Activated CD8-positive, alpha-beta T cell treated with anti-CD3 and anti-CD28 coated beads, Interleukin-2, amount 10 ng/mL, durations not matched to agents 7 days and 5 days (primary cell): ENCODE measurements at regions not wholly inside any gene's neighbourhood (a gene's known extent, or its start where the extent isn't known, plus 50 kb on each side); places are given as distances from the start of the nearest gene placed in this dataset.

Source experiments
- ATAC-seq: fragments of 150-1000 bp; cut with Tn5 transposase; one replicate; pipeline ENCODE4 v1.10.0; 2021; ENCODE audit warnings: moderate library complexity
- CTCF ChIA-PET: fragments of 350-600 bp; sonication (Branson Sonifier 250); formaldehyde crosslinking; loops from one replicate; lab custom pipeline; 2021; ENCODE audit warnings: antibody characterized with exemption; lab: Charles Lee
- POLR2A ChIA-PET: fragments of 350-600 bp; sonication (Branson Sonifier 250); formaldehyde crosslinking; loops from one replicate; lab custom pipeline; 2021; ENCODE audit warnings: antibody characterized with exemption; lab: Charles Lee
- DNase-seq: peaks from one replicate; pipeline ENCODE4 v3.0.0-alpha.2; 2020
- H3K27ac Mint-ChIP-seq: one replicate; pipeline ENCODE4 v1.8.0; 2021; ENCODE audit warnings: mild to moderate bottlenecking, mixed read lengths
- H3K27me3 Mint-ChIP-seq: one replicate; pipeline ENCODE4 v1.8.0; 2021; ENCODE audit warnings: low read depth, mixed read lengths
- H3K36me3 Mint-ChIP-seq: one replicate; pipeline ENCODE4 v1.8.0; 2021; ENCODE audit warnings: low read depth, mixed read lengths
- H3K4me1 Mint-ChIP-seq: one replicate; pipeline ENCODE4 v1.8.0; 2021; ENCODE audit warnings: low read depth, mixed read lengths
- H3K4me3 Mint-ChIP-seq: one replicate; pipeline ENCODE4 v1.8.0; 2021; ENCODE audit warnings: mild to moderate bottlenecking, mixed read lengths
- H3K9me3 Mint-ChIP-seq: one replicate; pipeline ENCODE4 v1.8.0; 2022; ENCODE audit warnings: mixed read lengths; ENCODE audit not compliant: insufficient read depth

DNA sequence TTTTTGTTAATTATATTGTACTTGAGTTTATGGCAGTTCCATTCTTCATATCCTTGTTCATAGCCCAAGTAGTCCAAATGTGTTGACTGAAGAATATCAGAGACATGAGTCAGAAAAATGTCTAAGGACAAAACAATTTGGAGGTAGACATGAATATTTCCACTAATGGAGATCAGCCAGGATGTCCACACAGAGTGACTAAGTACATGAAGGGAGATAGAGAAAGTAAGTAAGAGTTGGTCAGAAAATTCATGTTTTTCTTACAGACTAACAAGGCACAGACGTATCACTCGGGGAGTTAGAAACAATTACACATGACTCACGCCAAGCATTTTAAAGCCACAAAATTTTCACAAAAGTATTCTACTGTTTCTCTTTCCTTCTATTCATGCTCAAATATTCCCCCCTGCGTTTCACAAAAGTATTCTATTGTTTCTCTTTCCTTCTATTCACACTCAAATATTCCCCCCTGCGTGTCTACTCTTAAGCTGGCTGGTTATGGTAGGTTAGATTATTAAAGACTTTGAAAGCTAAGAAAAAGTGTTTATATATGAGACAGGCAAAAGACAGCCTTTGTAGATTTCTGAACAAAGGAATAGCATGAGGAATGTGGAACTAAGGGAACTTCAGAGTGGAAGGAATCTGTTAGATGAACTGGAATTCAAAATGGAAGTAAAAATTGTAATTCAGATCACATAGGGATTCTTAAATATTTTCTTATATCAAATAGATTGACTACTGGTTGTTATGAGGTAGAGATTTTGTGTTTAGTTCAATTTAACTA lies 648.7 kb upstream of the CCDC54 start:
- ATAC-seq (no peak), DNase-seq (no peak)
- CTCF ChIA-PET = no interaction called here
- Mint-ChIP-seq H3K36me3 (no peaks in the 10 kb centered on the region), H3K27ac (no peak overlapping the region), H3K4me3 (no peak overlapping the region), H3K9me3 (no peaks in the 10 kb centered on the region), H3K4me1 (no peaks in the 10 kb centered on the region), H3K27me3 (no peaks in the 10 kb centered on the region)
- POLR2A ChIA-PET = no interaction called here

DNA sequence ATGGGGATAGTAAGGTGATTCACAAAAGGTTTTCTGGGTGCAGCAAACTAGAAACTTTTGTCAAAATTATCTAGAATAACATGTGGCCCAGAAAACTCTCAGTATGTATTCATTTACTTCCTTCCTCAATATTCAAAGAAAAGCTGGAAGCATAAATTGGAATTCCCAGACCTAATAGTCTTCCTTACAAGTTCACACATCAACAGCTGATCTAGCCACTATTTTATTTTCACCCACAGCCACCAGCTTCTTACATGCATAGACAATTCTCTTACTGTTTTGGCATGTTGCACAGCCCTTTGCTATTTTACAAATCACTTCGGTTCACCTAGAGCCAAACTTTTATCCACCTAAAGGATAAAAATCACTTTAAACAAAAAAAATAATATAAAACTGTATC lies 647.8 kb upstream of the CCDC54 start:
- DNase-seq (no peak), ATAC-seq (no peak)
- Mint-ChIP-seq H3K27ac (no peak overlapping the region), H3K27me3 (no peaks in the 10 kb centered on the region), H3K36me3 (no peaks in the 10 kb centered on the region), H3K4me1 (no peaks in the 10 kb centered on the region), H3K9me3 (no peaks in the 10 kb centered on the region), H3K4me3 (no peak overlapping the region)
- ChIA-PET POLR2A (no interaction called here), CTCF (no interaction called here)

DNA sequence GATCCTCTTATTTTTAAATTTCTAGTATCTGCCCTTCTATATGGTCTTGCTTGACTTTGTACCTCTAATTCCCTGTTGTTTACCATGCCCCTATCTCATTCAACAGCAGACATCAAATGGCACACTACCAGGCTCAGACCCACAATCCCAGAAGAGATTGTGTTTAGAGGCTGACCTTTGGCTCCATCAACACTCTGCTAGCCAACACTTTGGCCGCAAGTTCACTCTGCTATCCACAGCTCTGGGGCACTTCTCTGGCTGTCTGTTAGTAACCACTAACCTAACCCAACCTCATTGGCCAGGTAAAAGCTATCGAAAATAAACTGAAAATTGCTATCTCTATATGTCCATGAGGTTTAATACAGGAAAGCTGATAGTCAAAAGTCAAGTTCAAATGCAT lies 646.0 kb upstream of the CCDC54 start:
- CTCF ChIA-PET = interaction anchor here (0.5 kb wide), 1 partner anchor 849 kb away, joined by 3 read pairs; no protein-coding TSS in a partner anchor
- Mint-ChIP-seq H3K27me3 (no peaks in the 10 kb centered on the region), H3K9me3 (no peaks in the 10 kb centered on the region), H3K4me1 (no peaks in the 10 kb centered on the region), H3K27ac (no peak overlapping the region), H3K4me3 (no peak overlapping the region), H3K36me3 (no peaks in the 10 kb centered on the region)
- ATAC-seq (no peak), DNase-seq (no peak)
- POLR2A ChIA-PET = no interaction called here

DNA sequence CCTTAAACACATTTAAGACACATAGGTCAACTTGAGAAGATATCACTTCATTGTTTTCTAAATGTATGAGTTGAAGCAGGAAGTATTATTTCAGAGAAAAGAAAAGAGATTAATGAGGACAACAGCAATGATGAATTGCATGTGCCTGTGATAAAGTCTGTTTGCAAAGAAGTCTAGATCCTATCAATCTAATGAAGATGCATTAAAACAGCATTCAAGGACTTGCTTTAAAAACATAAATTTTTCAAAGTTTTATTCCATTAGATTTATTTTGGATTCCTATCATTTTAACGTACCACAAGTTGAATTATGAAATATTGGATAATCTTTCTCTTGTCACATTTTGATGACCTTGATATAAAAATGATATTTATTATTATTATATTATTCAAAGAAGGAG lies 642.5 kb upstream of the CCDC54 start:
- no peak overlapping the region for H3K27ac Mint-ChIP-seq
- no peaks in the 10 kb centered on the region for H3K4me1 Mint-ChIP-seq
- ChIA-PET CTCF (no interaction called here), POLR2A (no interaction called here)
- H3K36me3 Mint-ChIP-seq = no peaks in the 10 kb centered on the region
- ATAC-seq (no peak), DNase-seq (no peak)
- no peaks in the 10 kb centered on the region for H3K9me3 Mint-ChIP-seq
- H3K4me3 Mint-ChIP-seq = no peak overlapping the region
- no peaks in the 10 kb centered on the region for H3K27me3 Mint-ChIP-seq

DNA sequence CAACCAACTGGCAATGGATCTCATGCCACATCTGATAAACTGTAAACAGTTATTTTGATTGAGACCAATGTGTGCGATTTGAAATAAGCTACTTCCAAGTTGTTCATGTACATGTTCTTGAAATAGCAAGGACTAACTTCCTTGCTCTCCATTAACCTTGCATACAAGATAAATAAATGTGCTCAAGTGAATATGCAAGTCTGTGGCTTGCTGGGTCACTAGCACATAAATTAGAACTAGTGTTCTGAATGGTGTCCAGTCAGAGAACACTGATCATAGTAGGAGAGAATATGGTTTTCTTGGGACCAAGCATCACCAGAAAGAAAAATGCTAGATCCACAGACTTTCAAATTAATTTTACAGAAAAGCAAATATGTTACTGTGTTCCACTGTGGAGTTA lies 640.0 kb upstream of the CCDC54 start:
- ChIA-PET CTCF (no interaction called here), POLR2A (no interaction called here)
- H3K36me3 Mint-ChIP-seq = no peaks in the 10 kb centered on the region
- H3K27me3 Mint-ChIP-seq = no peaks in the 10 kb centered on the region
- ATAC-seq = no peak
- no peaks in the 10 kb centered on the region for H3K9me3 Mint-ChIP-seq
- H3K4me1 Mint-ChIP-seq = no peaks in the 10 kb centered on the region
- no peak overlapping the region for H3K4me3 Mint-ChIP-seq
- no peak overlapping the region for H3K27ac Mint-ChIP-seq
- DNase-seq = no peak

DNA sequence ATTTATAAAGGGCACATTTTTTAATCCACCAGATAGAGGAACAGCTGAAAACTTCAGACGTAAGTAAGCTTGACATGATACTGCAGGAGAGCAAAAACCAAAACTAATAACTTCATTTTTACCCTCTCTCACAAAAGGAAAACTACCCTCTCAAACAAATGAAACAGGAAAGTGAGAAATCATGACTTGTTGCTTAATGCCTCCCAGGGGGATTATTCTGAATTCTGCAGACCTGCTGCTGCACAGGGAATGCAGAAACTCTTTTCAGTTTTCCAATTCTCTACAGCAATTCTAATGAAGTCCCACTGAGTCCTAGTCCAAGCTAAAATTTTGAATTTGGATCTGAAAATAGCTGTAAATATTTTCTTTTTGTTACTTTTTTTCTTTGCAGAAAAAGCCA lies 637.1 kb upstream of the CCDC54 start:
- DNase-seq (no peak), ATAC-seq (no peak)
- Mint-ChIP-seq H3K27me3 (no peaks in the 10 kb centered on the region), H3K4me1 (no peaks in the 10 kb centered on the region), H3K4me3 (no peak overlapping the region), H3K36me3 (no peaks in the 10 kb centered on the region), H3K27ac (no peak overlapping the region), H3K9me3 (no peaks in the 10 kb centered on the region)
- ChIA-PET CTCF (no interaction called here), POLR2A (no interaction called here)

DNA sequence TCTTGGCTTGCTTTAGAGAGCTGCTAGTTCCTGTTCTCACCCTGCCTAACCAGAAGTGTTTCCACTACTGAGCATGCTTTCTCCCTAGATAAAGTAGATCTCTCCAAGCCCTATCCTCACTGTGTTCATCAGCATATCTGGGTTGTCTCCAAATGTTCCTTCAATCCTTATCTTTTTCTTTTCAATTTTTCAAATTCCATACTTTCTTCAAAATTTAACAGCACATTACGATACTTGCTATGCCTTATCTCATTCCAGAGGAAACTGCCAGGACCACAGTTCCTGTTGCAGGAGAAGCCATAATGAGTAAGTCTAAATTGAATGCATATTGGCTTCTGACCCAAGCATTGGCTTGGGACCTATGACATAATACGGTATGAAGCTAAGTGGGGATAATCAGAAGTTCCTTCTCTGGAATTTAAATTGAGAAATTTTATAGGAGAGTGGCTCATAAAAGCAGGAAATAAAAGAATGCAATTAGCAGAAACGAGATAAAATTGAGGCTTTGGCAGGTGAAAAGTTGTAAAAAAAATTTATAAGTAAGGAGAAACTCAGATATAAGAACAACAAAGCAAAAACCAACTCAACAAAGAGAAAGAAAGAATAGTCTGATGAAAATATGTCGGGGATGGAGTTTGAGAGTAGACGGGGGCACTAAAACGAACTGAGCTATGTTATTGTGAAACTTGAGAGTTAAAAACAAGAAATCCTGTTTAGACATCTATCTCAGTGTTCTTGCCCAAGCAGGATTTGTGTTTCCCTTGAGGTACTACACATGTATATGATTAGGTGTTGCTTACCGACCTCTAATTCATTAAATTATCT lies 631.7 kb upstream of the CCDC54 start:
- CTCF ChIA-PET = no interaction called here
- H3K36me3 Mint-ChIP-seq = no peaks in the 10 kb centered on the region

DNA sequence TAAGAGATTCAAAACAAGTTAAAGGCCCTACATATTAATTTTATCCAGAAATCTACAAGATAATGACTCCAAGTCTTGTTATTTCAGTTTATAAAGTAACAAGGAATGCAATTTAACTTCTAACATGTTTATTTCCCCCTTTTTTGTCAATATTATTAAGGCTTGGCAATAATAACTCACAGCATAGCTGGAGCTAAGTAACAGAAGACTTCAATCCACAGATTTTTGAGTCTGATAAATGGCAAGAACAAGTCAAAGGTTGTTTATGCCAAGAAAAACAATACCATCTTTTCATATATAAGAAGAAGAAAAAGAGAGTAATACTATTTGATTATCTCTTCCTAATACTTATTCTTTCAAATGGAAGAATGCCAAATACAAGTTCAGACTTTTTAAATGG lies 631.0 kb upstream of the CCDC54 start:
- Mint-ChIP-seq H3K36me3 (no peaks in the 10 kb centered on the region), H3K27ac (no peak overlapping the region), H3K27me3 (no peaks in the 10 kb centered on the region), H3K9me3 (no peaks in the 10 kb centered on the region), H3K4me1 (no peaks in the 10 kb centered on the region), H3K4me3 (no peak overlapping the region)
- POLR2A ChIA-PET = no interaction called here
- no peak for ATAC-seq
- CTCF ChIA-PET = no interaction called here
- no peak for DNase-seq

More for the DNA sequence above, 631.7 kb upstream of the CCDC54 start:
- H3K27ac Mint-ChIP-seq = no peak overlapping the region
- no peaks in the 10 kb centered on the region for H3K27me3 Mint-ChIP-seq
- DNase-seq = no peak
- H3K9me3 Mint-ChIP-seq = no peaks in the 10 kb centered on the region
- no peak for ATAC-seq
- H3K4me3 Mint-ChIP-seq = no peak overlapping the region
- POLR2A ChIA-PET = no interaction called here
- H3K4me1 Mint-ChIP-seq = no peaks in the 10 kb centered on the region

DNA sequence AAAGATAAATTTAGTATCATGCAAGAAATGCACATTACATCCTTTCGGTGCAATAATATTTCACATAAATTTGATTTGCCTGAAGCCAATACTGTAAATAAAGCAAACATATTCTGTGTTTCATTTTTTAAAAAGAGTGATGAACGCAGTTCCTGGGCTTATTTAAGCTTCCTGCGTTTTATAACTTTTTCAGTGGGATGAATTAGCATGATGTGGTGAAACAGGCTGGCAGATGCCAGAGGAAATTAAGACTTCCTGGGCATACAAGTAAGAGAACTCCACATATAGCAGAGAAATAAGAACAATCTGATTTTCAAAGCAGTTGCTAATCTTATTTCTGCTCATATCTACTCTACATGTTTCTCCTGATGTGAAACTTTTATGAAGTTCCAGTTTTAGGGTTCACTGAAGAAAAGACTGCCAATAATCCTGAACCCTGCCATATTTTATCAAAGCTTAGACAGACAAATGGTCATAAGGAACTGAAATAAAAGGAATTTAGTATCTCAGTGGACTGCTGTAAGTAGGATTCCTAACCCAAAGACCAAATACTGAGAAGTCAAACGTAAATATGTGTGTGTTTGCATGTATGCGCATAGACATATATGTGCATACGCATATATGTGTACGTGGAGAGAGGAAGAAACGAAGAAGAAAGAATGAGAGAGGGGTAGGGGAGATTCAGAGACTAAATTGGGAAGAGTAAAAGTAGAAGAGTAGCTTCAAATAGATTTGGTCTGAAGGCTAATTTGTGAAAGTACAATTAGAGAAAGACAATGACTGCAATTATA lies 628.6 kb upstream of the CCDC54 start:
- Mint-ChIP-seq H3K9me3 (no peaks in the 10 kb centered on the region), H3K36me3 (no peaks in the 10 kb centered on the region), H3K4me3 (no peak overlapping the region), H3K27ac (no peak overlapping the region), H3K27me3 (no peaks in the 10 kb centered on the region), H3K4me1 (no peaks in the 10 kb centered on the region)
- ChIA-PET POLR2A (no interaction called here), CTCF (no interaction called here)
- DNase-seq (no peak), ATAC-seq (no peak)

DNA sequence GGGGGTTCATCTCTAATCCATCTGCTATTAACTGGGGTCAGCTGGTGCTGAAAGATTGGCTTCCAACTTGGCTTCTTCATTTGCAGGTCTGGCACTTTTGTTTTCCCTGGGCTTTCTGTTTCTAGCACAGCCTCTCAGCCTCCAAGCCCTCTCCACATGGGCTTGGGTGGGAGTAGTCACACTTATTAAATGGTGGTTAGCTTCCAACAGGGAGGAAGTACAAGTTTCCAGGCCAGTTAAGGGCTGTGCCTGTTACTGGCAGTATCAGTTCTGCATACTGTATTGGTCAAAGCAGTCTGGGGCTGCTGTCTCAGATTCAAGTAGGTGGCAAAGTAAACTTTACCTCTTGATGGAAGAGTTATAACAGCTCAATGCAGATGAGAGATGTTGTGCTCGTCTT lies 627.1 kb upstream of the CCDC54 start:
- CTCF ChIA-PET = no interaction called here
- Mint-ChIP-seq H3K36me3 (no peaks in the 10 kb centered on the region), H3K4me3 (no peak overlapping the region), H3K27me3 (no peaks in the 10 kb centered on the region), H3K9me3 (no peaks in the 10 kb centered on the region), H3K27ac (no peak overlapping the region), H3K4me1 (no peaks in the 10 kb centered on the region)
- ATAC-seq (no peak), DNase-seq (no peak)
- POLR2A ChIA-PET = no interaction called here

DNA sequence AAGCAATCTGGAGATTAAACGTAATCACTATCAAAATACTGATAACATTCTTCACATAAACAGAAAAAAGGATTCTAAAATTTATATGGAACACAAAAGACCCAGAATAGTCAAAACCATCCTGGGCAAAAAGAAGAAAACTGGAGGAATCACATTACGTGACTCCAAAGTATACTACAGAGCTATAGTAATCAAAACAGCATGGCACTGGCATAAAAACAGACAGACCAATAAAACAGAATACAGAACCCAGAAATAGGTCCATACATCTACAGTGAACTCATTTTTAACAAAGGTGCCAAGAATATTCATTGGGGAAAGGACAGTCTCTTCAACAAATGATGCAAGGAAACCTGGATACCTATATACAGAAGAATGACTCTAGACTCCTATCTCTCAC lies 621.9 kb upstream of the CCDC54 start:
- Mint-ChIP-seq H3K9me3 (no peaks in the 10 kb centered on the region), H3K27ac (no peak overlapping the region), H3K27me3 (no peaks in the 10 kb centered on the region), H3K36me3 (no peaks in the 10 kb centered on the region), H3K4me3 (no peak overlapping the region), H3K4me1 (no peaks in the 10 kb centered on the region)
- DNase-seq (no peak), ATAC-seq (no peak)
- ChIA-PET POLR2A (no interaction called here), CTCF (no interaction called here)

DNA sequence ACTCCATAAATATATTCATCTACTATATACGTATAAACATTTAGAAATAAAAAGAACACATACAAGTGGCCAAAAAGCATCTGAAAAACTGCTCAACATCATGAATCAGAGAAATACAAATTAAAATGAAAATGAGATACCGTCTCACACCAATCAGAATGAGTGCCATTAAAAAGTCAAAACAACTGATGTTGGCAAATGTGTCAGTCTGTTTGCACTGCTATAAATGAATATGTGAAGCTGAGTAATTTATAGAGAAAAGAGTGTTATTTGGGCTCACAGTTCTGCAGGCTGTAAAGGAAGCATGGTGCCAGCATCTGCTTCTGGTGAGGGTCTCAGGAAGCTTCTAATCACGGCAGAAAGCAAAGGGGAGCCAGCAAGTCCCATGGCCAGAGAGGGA lies 620.3 kb upstream of the CCDC54 start:
- no peak for DNase-seq
- H3K27ac Mint-ChIP-seq = no peak overlapping the region
- ATAC-seq = no peak
- no peaks in the 10 kb centered on the region for H3K36me3 Mint-ChIP-seq
- H3K9me3 Mint-ChIP-seq = no peaks in the 10 kb centered on the region
- H3K4me3 Mint-ChIP-seq = no peak overlapping the region
- CTCF ChIA-PET = no interaction called here
- POLR2A ChIA-PET = no interaction called here
- no peaks in the 10 kb centered on the region for H3K27me3 Mint-ChIP-seq
- no peaks in the 10 kb centered on the region for H3K4me1 Mint-ChIP-seq
